Stimulated activated CD4-positive, alpha-beta T cell treated with anti-CD3 and anti-CD28 coated beads, Interleukin-12 subunit alpha, Interleukin-12 subunit beta, amount 100 ng/mL, for 24 hours (primary cell): ENCODE measurements at regions not wholly inside any gene's neighbourhood (a gene's known extent, or its start where the extent isn't known, plus 50 kb on each side); places are given as distances from the start of the nearest gene placed in this dataset.
"Not testable (repeated sequence)": the region's sequence is repeated elsewhere in the genome, so short reads cannot be mapped to it uniquely, and the experiment has no call there.

Experiments used
- DNase-seq, 2 experiments: peaks; one replicate each; pipeline ENCODE4 v3.0.0-alpha.2; 2020; ENCODE audit warnings: low read depth in 2 of 2

DNA sequence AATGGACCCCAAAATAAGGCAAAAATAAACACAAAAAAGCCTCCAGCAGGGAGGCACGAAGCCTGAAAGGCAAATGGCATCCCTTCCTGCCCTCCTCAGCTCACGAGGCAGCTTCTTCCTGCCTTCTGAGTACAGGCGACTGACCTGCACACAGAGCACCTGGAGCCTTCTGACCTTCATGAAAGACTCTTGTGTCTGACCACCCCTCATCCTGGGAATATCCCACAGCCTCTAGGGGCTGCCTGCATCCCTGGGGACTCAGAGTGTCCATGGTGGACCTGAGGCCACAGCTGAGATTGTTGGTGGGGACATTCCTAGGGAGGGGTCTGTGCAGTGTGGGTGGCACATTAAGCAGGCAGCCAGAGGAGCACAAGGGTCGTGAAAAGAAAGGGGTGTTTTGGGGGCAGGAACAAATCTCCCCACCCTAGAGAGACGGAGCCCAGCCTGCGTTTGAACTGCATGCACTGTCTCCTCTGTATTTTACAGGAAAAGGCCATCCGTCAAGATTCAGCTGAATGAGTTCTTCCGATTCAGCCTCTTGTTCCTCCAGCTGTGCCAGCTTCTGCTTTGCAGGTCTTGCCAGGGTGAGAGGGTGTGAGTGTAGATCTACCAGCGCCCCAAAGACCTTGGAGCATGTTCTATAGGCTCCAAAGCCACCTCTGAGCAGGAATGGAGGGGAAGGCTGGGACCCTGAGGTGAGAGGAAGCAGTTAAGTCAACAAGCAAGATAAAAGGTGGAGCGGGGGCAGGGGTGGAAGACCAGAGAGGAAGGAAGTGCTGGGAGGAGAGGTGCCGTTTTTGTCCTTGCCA, 80.4 kb upstream of the MEF2A start:
- no peak for DNase-seq

DNA sequence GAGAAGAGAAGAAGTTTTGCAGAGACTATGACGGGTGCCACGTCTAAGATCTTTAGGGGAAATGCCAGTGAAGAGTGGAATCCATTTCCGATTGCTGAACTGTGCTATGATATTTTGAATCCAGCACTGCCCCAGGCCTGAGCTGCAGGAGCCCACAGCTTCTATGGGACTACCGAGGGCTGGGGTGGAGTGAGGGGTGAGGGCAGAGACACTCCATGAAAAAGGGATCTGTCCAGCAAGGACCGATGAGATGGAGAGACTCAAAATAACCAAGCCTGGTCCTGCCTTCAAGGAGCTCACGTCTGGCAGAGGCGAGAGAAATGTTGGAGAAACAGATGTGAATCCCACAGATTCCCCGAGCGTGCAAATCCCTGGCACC, 79.8 kb upstream of the MEF2A start:
- no peak for DNase-seq

DNA sequence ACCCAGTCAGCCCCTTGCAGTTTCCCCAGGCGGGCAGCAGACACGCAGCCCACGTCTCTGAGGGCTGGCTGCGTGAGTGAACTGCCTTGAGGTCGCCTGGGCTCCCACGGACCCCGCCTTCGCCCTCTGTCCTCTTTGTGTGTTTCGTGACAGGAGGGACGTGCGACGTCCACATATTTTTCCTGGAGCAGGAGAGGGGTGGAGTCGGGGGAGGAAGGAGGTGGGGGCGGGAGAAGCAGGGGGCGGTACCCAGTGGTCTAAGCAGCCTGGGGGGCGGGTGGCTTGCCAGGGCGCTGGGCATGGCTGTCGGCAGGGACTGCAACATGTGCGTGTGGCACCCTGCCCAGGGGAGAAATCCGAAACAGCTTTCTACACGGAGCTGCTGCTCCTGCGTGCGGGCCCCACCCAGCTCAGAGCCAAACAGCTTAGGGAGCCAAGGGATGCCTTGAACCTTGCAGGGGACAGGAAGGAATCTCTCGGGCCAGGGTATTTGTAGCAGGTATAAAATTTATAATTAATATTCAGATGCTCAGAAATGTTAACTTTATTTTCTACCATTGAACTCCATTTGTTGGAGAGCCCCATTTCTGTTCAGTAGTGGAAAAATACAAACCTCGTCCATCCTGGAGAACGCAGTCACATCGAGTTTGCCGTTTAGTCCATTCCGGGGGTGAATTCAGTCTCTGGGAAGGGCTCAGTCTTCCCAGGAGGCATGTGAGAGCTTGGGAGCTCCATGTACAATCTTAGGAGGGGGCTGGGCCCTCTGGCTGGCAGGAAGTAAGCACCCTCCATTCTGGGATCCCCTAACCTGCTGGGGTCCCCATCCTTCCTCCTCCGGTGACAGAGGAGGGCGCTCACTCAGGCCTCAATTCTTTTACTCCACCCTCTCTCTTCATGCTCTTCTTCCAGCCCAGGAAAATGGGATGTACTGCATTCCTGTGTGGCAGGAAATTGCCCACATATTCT, 79.1 kb upstream of the MEF2A start:
- no peak for DNase-seq

DNA sequence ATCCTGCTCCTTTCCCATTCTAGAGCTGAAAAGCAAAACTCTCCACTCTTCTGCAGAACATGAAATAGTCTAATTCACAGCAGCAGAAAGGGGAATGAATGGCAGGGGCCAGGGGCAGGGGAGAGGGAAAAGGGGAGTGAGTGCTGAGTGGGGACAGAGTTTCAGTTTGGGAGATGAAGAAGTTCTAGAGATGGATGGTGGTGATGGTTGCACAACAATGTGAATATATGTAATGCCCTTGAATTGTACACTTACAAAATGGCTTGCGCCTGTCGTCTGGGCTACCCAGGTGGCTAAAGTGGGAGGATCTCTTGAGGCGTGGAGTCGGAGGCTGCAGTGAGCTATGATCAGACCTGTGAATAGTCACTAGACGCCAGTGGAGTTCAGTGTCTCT, 78.5 kb upstream of the MEF2A start:
- DNase-seq = no peak

DNA sequence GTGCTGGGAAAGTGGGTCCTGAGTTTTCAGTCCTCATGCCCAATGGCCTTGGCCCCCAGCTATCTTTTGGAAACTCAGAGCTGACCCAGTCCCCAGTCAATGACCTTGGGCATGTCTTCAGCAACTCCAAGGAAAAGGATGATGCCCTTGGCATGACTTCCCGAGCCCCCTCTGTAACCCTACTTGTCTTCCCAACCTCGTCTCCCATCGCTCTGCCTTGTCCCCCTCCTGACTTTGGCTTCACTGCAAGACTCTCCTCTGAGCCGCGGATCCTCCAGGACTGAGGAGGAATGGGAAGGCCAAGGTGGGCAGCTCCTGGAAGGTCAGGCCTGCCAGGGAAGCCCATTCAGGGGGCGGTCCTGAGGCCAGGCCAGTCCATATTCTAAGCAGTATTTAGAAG, 73.5 kb upstream of the MEF2A start:
- no peak for DNase-seq

DNA sequence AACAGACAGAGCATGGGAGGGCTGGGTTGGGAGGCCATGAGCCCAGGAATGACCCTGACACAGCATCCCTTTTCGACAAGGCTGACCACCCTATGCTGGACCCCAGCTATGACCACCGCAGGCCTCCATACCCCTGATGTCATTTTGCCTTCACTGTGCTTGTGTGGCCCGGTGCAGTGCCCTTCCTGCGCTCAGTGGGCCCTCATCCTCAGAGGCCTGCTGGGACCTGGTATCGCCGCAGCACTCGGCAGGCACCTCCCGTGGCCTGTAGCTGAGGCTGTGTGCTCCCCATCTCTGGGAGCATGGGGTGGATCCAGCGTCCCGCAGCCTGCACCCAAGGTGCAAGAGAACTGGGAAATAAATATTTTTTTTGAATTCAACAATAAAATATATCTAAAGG, 73.1 kb upstream of the MEF2A start:
- DNase-seq = no peak

DNA sequence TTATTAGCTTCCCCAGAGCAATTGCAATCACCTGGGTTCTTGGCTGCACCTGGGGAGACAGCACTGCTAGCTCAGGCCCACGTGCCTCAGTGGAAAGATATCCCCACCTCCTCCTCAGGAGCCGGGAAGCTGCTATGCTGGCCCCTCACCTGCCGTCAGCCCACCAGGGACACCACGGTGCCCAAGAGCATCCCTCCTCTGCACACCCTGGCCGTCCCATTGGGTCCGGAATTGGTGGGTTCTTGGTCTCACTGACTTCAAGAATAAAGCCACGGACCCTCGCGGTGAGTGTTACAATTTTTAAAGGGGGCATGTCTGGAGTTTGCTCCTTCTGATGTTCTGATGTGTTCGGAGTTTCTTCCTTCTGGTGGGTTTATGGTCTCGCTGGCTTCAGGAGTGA, 72.3 kb upstream of the MEF2A start:
- no peak for DNase-seq

DNA sequence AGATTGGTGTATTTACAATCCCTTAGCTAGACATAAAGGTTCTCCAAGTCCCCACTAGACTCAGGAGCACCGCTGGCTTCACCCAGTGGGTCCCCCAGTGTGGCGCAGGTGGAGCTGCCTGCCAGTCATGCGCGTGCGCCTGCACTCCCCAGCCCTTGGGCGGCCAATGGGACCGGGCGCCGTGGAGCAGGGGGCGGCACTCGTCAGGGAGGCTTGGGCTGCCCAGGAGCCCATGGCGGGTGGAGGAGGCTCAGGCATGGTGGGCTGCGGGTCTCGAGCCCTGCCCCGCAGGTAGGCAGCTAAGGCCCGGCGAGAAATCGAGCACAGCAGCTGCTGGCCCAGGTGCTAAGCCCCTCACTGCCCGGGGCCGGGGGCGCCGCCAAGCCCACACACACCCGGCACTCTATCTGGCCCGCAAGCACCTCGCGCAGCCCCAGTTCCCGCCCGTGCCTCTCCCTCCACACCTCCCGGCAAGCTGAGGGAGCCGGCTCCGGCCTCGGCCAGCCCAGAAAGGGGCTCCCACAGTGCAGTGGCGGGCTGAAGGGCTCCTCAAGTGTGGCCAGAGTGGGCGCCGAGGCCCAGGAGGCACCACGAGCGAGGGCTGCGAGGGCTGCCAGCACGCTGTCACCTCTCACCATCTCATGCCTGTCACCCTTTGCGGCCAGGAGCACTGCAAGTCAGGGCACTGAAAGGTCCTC, 71.1 kb upstream of the MEF2A start:
- DNase-seq = not testable (repeated sequence)

DNA sequence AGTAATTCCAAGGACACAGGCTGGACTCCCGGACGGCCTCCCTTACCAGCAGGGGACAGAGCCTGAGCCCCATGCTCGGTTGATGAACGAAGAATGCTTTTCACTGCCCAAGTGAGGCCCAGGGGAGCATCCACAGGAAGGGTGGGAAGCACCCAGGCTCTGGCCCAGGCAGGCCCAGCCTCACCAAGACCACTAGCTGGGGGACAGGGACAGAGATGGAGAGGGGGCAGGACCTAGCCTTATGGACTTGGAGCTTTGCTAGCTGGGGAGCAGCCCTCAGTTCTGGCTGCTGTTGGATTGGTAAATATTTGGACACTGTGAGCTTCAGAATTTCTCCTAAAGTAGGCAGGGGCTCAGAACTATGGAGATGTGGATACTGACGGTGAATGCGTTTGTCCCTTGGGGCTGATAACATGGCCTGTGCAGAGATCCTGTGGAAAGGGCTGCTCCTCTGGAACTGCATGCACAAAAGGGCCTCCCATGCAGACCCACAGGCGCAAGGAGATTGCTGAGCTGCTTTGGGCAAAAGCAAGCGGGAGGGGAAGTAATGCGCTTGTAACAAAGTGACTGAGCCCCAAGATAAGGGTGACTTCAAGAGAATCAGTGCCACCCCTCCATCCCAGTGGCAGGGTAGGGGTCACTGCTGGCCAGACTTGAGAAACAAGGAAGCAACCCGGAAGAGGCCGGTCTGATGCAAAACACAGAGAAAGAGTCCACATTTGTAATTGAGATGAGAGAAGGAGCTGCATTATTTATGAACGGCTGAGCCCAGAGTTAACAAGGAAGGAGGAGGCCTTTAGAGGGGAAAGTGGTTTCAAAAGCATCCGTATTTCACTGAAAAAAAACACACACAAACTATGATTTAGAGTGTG, 70.1 kb upstream of the MEF2A start:
- DNase-seq = no peak

DNA sequence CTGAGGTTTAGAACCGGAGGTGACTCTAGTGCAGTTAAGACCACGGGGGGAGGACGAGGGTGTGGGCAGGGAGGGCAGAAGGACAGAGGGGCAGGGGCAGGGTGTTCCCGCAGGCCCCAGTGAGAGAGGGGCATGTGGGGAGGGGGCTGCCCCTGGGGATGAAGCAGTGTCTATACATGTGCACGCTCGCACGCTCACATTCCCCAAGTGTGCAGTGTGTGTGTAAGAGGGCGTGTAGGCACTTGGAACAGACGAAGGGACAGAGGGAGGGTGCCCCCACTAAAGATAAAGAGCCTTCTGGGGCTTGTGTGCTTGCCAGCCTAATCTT, 69.5 kb upstream of the MEF2A start:
- DNase-seq = no peak

DNA sequence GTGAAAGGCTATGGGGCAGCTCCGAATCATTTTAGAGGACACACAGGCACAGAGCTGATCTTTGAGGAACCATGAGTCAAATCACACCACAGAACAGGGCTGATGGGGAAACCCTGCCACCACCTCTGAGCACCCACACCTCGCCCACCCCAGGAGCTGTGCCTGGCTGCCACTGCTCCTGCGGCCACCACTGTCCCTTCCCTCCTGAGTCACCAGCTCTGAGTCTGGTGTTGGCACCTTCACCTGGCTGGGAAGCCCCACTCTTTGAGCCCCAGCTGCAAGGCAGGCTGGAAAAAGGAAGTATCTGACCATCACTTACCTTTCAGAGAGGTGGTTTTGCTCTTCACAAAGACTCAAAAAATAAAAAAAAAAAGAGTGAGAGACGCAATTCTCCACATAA, 63.6 kb upstream of the MEF2A start:
- no peak for DNase-seq

DNA sequence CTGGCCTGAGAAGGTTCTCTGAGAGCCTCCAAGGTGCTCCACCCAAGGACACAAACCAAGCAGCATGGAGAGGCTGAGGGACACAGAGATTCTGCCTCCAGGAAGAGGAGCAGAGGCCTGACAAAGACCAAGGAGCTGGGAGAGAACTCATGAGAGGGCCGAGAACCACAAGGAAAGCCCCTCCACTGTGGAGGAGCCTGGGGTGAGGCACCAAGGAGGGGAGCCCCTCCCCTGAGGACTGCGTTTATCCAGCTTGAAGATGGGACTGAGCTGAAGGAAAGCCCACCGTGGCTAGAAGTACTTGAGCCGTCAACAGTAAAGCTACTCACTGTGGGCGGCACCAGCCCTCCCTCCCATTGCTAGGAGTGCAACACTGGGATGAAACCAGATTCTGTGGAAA, 63.1 kb upstream of the MEF2A start:
- no peak for DNase-seq

DNA sequence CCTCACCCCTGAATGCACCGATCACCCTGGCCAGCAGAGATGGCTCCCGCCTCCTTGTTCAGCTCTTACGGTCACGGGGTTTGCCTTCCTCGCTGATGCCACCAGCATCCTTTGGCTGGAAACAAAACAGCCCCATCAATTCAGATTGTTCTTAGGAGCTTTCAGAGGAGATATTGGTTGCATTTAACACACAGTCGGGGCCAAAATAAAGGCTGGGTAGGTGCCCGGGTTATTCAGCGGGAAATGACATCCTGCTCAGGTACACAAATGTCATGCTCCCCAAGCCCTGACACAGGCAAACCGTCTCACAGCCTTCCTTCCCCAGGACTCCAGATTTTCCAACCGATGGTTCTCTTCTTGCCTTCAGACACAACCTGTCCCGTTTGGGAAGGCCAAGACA, 62.4 kb upstream of the MEF2A start:
- DNase-seq = no peak

DNA sequence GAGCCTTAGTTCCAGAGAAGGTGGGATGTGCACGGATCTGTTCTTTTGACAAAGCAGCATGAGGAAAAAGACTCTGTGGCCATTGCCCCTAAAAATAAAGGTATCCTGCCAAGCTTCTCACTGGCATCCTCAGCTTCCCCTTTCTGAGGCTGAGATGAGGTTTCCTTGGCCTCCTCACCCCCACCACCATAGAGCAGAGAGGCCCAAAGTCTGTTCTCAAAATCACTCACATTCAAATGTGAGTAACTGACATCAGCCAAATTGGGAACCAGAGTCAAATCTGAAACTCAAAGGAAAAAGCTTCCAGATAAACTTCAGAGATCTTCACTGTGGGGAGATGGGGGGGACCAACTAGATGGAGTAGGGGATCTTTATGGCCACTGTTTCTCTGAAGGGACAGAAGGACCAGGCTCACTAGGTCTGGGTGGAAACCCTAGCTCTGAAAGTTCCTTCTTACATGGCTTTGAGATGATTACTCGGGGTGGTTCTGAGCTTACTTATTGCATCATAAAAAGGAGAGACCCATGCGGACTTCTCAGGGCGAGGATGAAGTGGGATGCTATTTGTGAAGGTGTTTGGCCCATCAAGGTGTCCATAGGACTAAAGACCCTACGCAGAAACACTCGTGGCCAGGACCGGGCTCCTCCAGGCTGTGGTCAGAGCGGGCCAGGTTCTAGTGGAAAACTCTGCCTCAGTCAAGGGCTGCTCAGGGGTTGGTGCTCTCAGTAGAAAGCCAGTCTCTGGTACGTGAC, 61.5 kb upstream of the MEF2A start:
- no peak for DNase-seq

DNA sequence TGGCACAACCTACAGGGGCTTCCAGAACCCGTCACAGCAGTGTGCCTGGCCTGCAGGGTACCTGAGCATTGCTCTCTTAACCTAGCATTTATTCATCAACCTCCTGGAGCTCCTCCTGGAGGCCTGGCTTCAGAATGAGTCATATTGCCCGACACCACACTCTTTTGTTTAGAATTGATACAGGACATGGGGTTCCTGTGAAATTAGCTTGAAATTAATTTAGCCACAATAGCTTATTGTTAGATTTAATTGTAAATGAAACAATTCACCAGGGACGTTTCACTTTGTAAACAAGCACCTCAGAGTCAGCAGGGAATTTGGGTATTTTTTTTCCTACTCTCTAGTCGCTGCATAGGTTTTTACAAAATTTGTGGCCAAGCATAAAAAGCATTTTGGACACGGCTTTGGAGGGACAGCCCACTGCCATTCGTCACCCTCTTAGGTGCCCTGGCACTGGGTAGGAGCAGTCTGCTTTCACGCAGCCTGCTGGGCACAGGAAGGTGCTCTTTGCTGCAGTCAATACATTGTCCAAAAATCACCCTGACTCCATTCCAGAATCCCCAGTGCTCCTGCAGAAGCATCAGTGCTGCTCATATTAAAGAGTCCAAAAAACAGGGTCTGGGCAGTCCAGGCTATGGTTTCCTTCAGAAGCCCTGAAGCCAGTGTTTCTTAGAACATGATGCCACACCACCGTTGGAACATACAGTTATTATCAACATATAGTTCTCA, 60.8 kb upstream of the MEF2A start:
- DNase-seq = no peak

DNA sequence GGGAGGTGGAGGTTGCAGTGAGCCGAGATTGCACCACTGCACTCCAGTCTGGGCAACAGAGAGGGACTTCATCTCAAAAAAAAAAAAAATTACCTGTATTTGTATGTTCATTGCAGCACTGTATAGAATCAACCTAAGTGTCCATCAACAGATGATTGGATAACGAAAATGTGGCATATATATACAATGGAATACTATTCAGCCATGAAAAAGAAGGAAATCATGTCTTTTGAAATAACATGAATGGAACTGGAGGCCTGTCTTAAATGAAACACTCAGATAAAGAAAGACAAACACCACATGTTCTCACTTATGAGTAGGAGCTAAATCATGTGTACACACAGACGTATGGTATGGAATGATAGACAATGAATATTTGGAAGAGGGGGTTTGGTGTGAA, 59.4 kb upstream of the MEF2A start:
- DNase-seq = no peak

DNA sequence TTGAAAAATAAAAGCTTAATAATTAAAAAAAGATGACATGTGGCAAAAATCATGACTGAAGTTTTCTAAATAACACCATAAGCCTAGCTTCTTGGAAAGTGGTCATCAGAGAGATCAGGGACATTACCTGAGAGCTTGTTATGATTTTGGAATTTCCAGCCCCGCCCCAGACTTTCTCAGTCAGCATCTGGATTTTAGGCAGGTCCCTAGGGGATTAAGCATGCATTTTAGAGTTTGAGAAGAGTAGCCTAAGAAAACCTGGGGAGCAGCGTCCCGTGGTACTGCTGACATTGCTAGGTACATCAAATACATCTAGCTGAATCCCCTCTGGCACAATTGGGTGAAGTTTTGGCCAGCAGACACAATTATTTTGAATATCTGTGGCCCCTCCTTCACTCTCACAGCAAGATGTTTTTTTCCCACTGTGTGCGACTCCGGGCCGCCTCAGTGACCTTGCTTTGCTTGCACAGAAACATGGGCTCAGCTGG, 58.7 kb upstream of the MEF2A start:
- no peak for DNase-seq

DNA sequence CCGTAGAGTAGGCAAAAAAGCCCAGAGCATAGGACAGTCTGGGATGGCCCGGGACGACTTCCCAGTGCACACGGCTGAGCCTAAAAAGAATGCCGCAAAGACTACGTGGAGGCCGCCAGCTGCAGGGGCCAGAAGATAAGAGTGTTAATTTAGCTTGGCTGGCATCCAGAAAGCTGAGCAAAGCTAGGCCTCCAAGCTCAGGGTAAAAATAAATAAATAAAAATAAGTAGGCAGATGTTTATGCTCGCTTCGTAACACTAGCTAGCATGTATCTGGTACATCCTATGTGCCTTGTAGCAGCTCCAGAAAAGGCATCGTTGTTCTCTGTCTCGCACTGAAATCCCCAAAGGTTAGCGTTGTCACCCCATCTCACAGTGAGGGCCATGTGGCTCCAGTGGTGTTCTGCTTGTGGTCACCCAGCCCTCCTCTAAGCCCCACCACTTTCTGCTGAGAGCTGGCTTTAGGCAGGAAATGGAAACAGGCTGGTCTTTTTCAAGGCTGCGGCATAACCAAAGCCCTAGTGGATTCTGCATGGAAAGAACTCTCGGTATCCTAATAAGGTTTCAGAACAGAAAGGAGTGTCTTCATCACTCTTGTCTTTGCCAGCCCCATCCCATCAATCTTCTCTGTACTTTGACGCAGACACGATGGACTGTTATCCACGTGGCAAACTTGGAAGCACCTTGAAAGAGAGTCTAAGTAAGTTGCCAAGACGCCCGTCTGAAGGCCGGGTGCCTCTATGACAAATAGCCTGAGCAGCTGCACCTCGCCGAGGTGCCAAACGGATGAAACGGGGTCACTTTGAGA, 58.1 kb upstream of the MEF2A start:
- DNase-seq = no peak

DNA sequence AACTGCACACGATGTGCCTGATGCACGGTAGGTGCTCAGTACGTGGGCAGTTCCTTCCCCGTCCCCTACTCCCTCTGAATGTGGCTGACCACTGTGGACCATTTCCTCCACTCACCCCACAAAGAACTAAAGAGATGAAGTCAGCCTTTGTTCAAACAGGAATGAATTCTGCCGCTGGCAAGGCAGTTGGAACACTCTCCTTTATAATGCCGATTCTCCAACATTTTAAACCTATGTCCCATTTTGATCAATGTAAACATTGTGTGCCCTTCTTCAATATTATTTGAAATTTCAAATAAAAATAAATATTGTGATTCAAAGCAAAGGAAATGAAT, 57.5 kb upstream of the MEF2A start:
- no peak for DNase-seq
